IMR-90 (cell line): ENCODE measurements at regions not wholly inside any gene's neighbourhood (a gene's known extent, or its start where the extent isn't known, plus 50 kb on each side); places are given as distances from the start of the nearest gene placed in this dataset.

ENCODE experiments used
- ATAC-seq: fragments of 200-7000 bp; cut with Tn5 transposase; 2 replicates; pipeline ENCODE4 v1.9.1; 2020; ENCODE audit warnings: low read depth, mild to moderate bottlenecking, moderate library complexity
- BruUV-seq: library from RNA; stranded (reverse); fragments of 400-500 nt; replicated peaks from 2 replicates; lab custom pipeline; 2021; lab: Mats Ljungman, UMichigan
- CTCF ChIA-PET: fragments of 300-600 bp; formaldehyde crosslinking; extraction: SDS; loops from one replicate; lab custom pipeline; 2021; ENCODE audit warnings: antibody characterized with exemption; lab: Yijun Ruan, JAX
- POLR2A ChIA-PET: fragments of 300-600 bp; sonication (Branson Sonifier 250); formaldehyde crosslinking; loops from one replicate; lab custom pipeline; 2022; ENCODE audit warnings: antibody characterized with exemption; ENCODE audit not compliant: unreplicated experiment; lab: Charles Lee
- DNase-seq: peaks from one replicate; pipeline ENCODE4 v3.0.0; 2013
- H2AFZ ChIP-seq: replicated peaks from 2 replicates; pipeline ENCODE3; 2013; ENCODE audit warnings: low read length, mild to moderate bottlenecking; ENCODE audit not compliant: poor library complexity
- H2AK5ac ChIP-seq: 2 replicates; pipeline ENCODE4 v1.6.1; 2013; ENCODE audit warnings: low read depth, low read length, inconsistent platforms
- H2AK9ac ChIP-seq: replicated peaks from 2 replicates; pipeline ENCODE3; 2013; ENCODE audit warnings: mild to moderate bottlenecking, low read depth, low read length, moderate library complexity; ENCODE audit not compliant: poor library complexity
- H2BK120ac ChIP-seq: 2 replicates; pipeline ENCODE4 v1.6.1; 2013; ENCODE audit warnings: low read depth, low read length, inconsistent platforms
- H2BK15ac ChIP-seq: 3 replicates; pipeline ENCODE4 v1.6.1; 2013; ENCODE audit warnings: low read depth, low read length, inconsistent platforms
- H2BK20ac ChIP-seq: 2 replicates; pipeline ENCODE4 v1.6.1; 2013; ENCODE audit warnings: low read depth, mild to moderate bottlenecking, inconsistent platforms, low read length, moderate library complexity
- H2BK5ac ChIP-seq: 2 replicates; pipeline ENCODE4 v1.6.1; 2013; ENCODE audit warnings: mild to moderate bottlenecking, low read depth, low read length, inconsistent platforms; ENCODE audit not compliant: poor library complexity, severe bottlenecking
- H3K14ac ChIP-seq: replicated peaks from 2 replicates; pipeline ENCODE4 v1.6.1; 2013; ENCODE audit warnings: low read depth, low read length, inconsistent platforms
- H3K18ac ChIP-seq: 2 replicates; pipeline ENCODE4 v1.6.1; 2013; ENCODE audit warnings: low read depth, low read length, control low read depth
- H3K23ac ChIP-seq: 2 replicates; pipeline ENCODE4 v1.6.1; 2013; ENCODE audit warnings: low read depth, low read length, inconsistent platforms
- H3K27ac ChIP-seq: 2 replicates; pipeline ENCODE4 v1.5.1; 2013; ENCODE audit warnings: mild to moderate bottlenecking, control low read depth, low read length; ENCODE audit not compliant: insufficient read depth
- H3K27me3 ChIP-seq: 2 replicates; pipeline ENCODE4 v1.6.1; 2013; ENCODE audit warnings: low read length; ENCODE audit not compliant: control insufficient read depth, insufficient read depth
- H3K36me3 ChIP-seq: 2 replicates; pipeline ENCODE4 v1.6.1; 2013; ENCODE audit warnings: low read length, mixed read lengths; ENCODE audit not compliant: control insufficient read depth, insufficient read depth
- H3K4ac ChIP-seq: 2 replicates; pipeline ENCODE4 v1.6.1; 2013; ENCODE audit warnings: low read depth, low read length, inconsistent platforms
- H3K4me1 ChIP-seq: 2 replicates; pipeline ENCODE4 v1.6.1; 2013; ENCODE audit warnings: low read length, mixed read lengths; ENCODE audit not compliant: control insufficient read depth, insufficient read depth
- H3K4me2 ChIP-seq: 2 replicates; pipeline ENCODE4 v1.6.1; 2013; ENCODE audit warnings: low read depth, mild to moderate bottlenecking, control low read depth, low read length, moderate library complexity
- H3K4me3 ChIP-seq: 2 replicates; pipeline ENCODE4 v1.5.1; 2013; ENCODE audit warnings: low read depth, mild to moderate bottlenecking, control low read depth, low read length, moderate library complexity; ENCODE audit not compliant: insufficient read depth
- H3K56ac ChIP-seq: 2 replicates; pipeline ENCODE4 v1.6.1; 2013; ENCODE audit warnings: low read length, inconsistent platforms; ENCODE audit not compliant: insufficient read depth; ENCODE audit errors: extremely low read depth
- H3K79me1 ChIP-seq, 2 experiments: 2 replicates each; pipeline ENCODE4 v1.6.1; 2013; ENCODE audit warnings: low read length in 2 of 2, inconsistent platforms in 1 of 2, low read depth in 1 of 2
- H3K9ac ChIP-seq: 2 replicates; pipeline ENCODE4 v1.6.1; 2013; ENCODE audit warnings: low read depth, low read length, control low read depth
- H3K9me1 ChIP-seq: 2 replicates; pipeline ENCODE4 v1.6.1; 2013; ENCODE audit warnings: low read length, inconsistent platforms; ENCODE audit not compliant: insufficient read depth
- H3K9me3 ChIP-seq: 2 replicates; pipeline ENCODE4 v1.6.1; 2013; ENCODE audit warnings: low read length; ENCODE audit not compliant: control insufficient read depth, insufficient read depth
- H4K20me1 ChIP-seq: 2 replicates; pipeline ENCODE4 v1.6.1; 2013; ENCODE audit warnings: low read length, inconsistent platforms; ENCODE audit not compliant: insufficient read depth
- H4K5ac ChIP-seq: 2 replicates; pipeline ENCODE4 v1.6.1; 2013; ENCODE audit warnings: mild to moderate bottlenecking, low read depth, low read length, control low read depth
- H4K8ac ChIP-seq, 2 experiments: 2 replicates each; pipeline ENCODE4 v1.6.1; 2013; ENCODE audit warnings: low read depth in 2 of 2, low read length in 2 of 2, control low read depth in 1 of 2, inconsistent platforms in 1 of 2
- H4K91ac ChIP-seq: 2 replicates; pipeline ENCODE4 v1.6.1; 2013; ENCODE audit warnings: low read depth, low read length, inconsistent platforms; ENCODE audit not compliant: insufficient read depth
- CHD1 ChIP-seq: IDR thresholded peaks from 2 replicates; pipeline ENCODE4 v1.6.1; 2012; ENCODE audit warnings: low read depth, low read length, improper control_type of control experiment
- CTCF ChIP-seq: conservative IDR thresholded peaks from 2 replicates; pipeline ENCODE4 v1.5.1; 2012; ENCODE audit warnings: mild to moderate bottlenecking, low read depth, low read length, improper control_type of control experiment
- WGBS, 2 experiments: methylation state at CpG; one replicate each; pipeline versions ENCODE4 v1.1.5 to v1.1.7; 2013; ENCODE audit warnings: missing lambda C conversion rate in 2 of 2; ENCODE audit not compliant: insufficient read length in 1 of 2; ENCODE audit errors: extremely low coverage in 2 of 2; 5-methylcytosine and 5-hydroxymethylcytosine counted together
- dilution Hi-C: fragments of 300-500 bp; cut with HindIII; formaldehyde crosslinking; loops from one replicate; pipeline ENCODE4 v1.14.3; 2018; ENCODE audit warnings: low sequenced_read_pairs; ENCODE audit not compliant: unreplicated experiment
- in situ Hi-C: fragments of 300-500 bp; cut with MboI; formaldehyde crosslinking; loops from 3 replicates; pipeline ENCODE4 v1.14.3; 2019; ENCODE audit warnings: low sequenced_read_pairs, inconsistent platforms, mixed read lengths
- intact Hi-C: fragments of 100-400 bp; cut with micrococcal nuclease; formaldehyde crosslinking; loops from 2 replicates; pipeline ENCODE4 v1.10.0; 2022

DNA sequence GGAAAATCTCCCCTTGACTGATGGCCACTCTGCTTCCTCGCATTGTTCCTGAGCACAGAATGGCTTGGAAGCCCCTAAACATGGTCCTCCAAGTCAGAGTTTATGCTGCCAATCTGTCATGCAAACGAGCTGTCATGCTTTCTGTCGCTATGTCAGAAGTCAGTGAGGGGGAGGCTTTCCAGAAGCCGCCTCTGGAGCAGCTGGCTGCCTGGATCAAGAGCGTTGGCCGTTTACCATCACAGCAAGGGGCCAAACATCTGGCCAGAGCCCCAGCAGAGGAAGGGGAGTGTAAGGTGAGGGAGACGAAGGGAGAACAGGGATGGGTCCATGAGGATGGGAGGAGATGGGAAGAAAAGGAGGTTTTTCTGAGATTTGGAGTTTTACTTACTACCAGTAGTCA is 372.6 kb upstream of the NR2F2 start:
- no peak overlapping the region for H2AK5ac ChIP-seq
- no peaks in the 10 kb centered on the region for H3K9me1 ChIP-seq
- ATAC-seq (no peak), DNase-seq (no peak)
- no peak overlapping the region for H2BK15ac ChIP-seq
- H4K8ac ChIP-seq, result no peak overlapping the region
- no peaks in the 10 kb centered on the region for H4K20me1 ChIP-seq
- no peak overlapping the region for H3K23ac ChIP-seq
- no peak overlapping the region for H3K4me2 ChIP-seq
- H3K4me1 ChIP-seq, result no peaks in the 10 kb centered on the region
- no peak overlapping the region for H3K14ac ChIP-seq
- H3K9me3 ChIP-seq, result peaks cover 4% of the 10 kb centered on the region; the same call in 1 of the 2 replicates
- no peak overlapping the region for H2AK9ac ChIP-seq
- H3K4me3 ChIP-seq, result no peak overlapping the region
- no peak overlapping the region for H2BK120ac ChIP-seq
- 33% methylated on average over 1 of the region's 7 CpGs; no CpG with 5 or more reads in 1 of the 2 experiments for WGBS, 2 experiments
- no peak overlapping the region for H3K9ac ChIP-seq
- H2BK20ac ChIP-seq, result no peak overlapping the region
- no TSS peak for BruUV-seq
- no peak overlapping the region for H3K18ac ChIP-seq
- POLR2A ChIA-PET, result no interaction called here
- no peak overlapping the region for H3K27ac ChIP-seq
- no peak overlapping the region for H4K5ac ChIP-seq
- no peaks in the 10 kb centered on the region for H3K36me3 ChIP-seq
- H2AFZ ChIP-seq, result peak overlapping the region; percentile 53
- in situ Hi-C loops, result no loop called here
- H3K27me3 ChIP-seq, result no peaks in the 10 kb centered on the region
- dilution Hi-C loops, result no loop called here
- no peak overlapping the region for H4K91ac ChIP-seq
- no peak overlapping the region for H2BK5ac ChIP-seq
- intact Hi-C loops, result no loop called here
- CTCF ChIA-PET, result interaction anchor here (1.0 kb wide), 1 partner anchor 10 kb away, joined by 5 read pairs; no protein-coding TSS in a partner anchor
- TF ChIP-seq CTCF (no peak), CHD1 (no peak)
- no peak overlapping the region for H3K56ac ChIP-seq
- H3K79me1 ChIP-seq, result no peaks in the 10 kb centered on the region
- H3K4ac ChIP-seq, result no peak overlapping the region
